SW 1271 (cell line): ENCODE measurements at regions not wholly inside any gene's neighbourhood (a gene's known extent, or its start where the extent isn't known, plus 50 kb on each side); places are given as distances from the start of the nearest gene placed in this dataset.
"Not testable (repeated sequence)": the region's sequence is repeated elsewhere in the genome, so short reads cannot be mapped to it uniquely, and the experiment has no call there.

Experiments used
- DNase-seq, 2 experiments: peaks; one replicate each; lab custom pipeline; 2025; lab: John Stamatoyannopoulos, UW

GRCh38 chr5:23977997-23978396 lies 470.6 kb downstream of the PRDM9 start:
- no peak for DNase-seq

GRCh38 chr5:23991406-23991805 lies 484.0 kb downstream of the PRDM9 start:
- DNase-seq: no peak

DNA sequence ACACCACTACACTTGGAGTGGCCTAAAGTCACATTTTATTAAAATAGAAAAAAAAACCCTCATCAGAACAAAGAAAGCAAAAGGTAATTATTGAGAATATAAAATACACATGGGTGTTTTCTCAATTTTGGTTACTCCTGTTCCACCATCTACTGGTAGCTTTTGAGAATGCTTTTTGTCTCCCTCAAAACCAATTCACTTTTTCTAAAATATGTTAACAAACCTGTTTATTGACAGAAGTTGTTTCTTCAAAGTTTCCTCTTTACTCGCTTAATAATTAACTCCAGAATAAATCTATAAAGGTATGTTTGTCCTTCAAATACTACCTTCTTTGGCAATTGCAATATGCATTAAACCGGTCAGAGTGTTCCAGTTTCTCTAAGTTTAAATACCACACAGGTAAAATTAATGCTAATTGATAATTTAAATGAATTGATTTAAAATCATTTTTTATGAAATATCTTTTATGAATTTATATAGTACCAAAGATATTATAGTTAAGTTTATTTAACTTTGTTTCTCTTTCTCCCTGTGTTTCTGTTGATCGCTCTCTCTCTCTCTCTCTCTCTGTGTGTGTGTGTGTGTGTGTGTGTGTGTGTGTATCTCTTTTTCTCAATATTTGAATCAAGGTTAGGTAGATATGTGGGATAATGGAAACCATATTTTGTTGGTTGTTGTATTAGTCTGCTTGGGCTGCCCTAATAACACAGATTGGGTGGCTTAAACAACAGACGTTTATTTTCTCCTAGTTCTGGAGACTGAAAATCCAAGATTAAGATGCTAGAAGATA lies 487.4 kb downstream of the PRDM9 start:
- DNase-seq: no peak

- DNase-seq: no peak
Observed at GRCh38 chr5:23996525-23996924, 489.1 kb downstream of the PRDM9 start.

DNA sequence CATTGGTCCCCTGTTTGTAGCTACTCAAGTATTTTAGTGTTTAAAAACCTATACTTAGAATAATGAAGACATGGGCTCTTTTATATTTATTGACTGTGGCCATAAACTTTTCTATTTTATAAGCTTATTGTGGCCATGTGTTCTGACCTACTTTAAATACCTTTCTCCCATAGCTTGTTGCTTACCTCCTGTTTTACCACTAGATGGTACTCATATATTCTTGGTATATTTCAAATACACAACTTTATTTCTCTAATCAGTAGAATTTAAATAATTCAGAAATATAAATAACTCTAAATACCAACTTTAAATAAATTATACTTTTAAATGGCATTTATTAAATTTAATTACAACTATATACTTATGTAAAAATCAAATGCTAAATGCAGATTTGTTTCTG lies 498.0 kb downstream of the PRDM9 start:
- DNase-seq: peak in 1 of 2 experiments; percentile 4

- not testable (repeated sequence) for DNase-seq
Observed at GRCh38 chr5:24017710-24018109, 510.3 kb downstream of the PRDM9 start.

DNA sequence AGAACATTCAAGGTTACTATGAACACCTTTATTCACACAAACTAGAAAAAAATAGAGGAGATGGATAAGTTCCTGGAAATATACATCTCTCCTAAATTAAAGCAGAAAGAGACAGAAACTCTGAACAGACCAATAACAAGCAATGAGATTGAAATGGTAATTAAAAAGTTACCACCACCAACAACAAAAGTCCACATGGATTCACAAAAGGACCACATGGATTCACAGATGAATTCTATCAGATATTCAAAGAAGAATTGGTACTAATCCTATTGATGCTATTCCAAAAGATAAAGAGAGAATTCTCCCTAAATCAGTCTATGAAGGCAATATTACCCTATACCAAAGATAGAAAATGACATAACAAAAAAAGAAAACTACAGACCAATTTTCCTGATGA lies 518.9 kb downstream of the PRDM9 start:
- no peak for DNase-seq

DNA sequence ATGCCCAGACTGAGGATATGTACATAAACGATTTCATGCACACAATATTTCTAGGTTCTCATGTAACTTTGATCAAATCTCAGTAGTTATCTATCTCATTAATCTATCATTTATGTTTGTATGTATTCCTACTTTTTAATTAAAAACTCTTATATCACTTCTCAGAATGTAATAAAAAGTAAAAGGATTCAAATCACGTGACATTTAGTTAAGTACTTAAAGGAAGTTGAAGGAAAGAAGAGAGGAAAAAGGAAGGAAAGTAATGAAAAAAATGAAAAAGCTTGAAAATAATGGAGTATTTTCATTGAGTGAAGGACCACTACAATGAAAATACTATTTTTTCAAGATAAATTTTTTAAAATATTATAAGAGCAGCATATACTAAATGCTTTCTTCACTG lies 535.3 kb downstream of the PRDM9 start:
- no peak for DNase-seq

GRCh38 chr5:24045046-24045445 lies 537.6 kb downstream of the PRDM9 start:
- DNase-seq: no peak

- DNase-seq: no peak
Observed at GRCh38 chr5:24053737-24054136, 546.3 kb downstream of the PRDM9 start.

- no peak for DNase-seq
Observed at GRCh38 chr5:24059006-24059405, 551.6 kb downstream of the PRDM9 start.

- DNase-seq: no peak
Observed at GRCh38 chr5:24059716-24060115, 552.3 kb downstream of the PRDM9 start.

- no peak for DNase-seq
Observed at GRCh38 chr5:24065779-24066178, 558.4 kb downstream of the PRDM9 start.

GRCh38 chr5:24067208-24067607 lies 559.8 kb downstream of the PRDM9 start:
- DNase-seq: no peak

DNA sequence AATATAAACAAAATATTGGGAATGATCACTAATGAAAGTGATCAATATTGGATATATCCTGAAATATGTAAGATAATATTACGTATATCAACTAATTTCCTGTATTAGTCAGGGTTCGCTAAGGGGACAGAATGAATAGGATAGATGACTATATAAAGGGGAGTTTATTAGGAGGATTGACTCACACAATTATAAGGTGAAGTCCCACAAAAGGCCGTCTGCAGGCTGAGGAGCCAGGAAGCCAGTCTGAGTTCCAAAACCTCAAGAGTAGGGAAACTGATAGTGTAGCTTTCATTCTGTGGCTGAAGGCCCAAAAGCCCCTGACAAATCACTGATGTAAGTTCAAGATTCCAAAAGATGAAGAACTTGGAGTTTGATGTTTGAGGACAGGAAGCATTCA lies 561.1 kb downstream of the PRDM9 start:
- DNase-seq: no peak

DNA sequence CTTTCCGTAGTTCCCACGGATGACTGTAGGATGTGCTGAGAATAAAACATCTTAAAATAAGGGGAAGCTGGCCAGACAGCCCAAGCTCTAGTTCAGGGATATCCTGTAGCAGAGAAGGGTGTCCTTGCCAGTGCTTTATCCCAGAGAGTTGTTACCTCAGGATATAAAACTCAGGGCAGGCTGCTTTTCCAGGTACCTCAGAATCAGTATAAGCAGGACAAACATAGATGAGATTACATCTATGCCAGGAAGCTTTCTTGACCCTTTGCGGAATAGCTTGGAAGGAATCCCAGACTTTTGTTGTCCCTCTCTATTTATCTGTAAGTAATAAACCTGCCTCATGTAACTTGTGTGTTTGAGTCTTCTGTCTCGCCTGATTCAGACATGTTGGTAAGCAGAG lies 565.7 kb downstream of the PRDM9 start:
- DNase-seq: no peak

DNA sequence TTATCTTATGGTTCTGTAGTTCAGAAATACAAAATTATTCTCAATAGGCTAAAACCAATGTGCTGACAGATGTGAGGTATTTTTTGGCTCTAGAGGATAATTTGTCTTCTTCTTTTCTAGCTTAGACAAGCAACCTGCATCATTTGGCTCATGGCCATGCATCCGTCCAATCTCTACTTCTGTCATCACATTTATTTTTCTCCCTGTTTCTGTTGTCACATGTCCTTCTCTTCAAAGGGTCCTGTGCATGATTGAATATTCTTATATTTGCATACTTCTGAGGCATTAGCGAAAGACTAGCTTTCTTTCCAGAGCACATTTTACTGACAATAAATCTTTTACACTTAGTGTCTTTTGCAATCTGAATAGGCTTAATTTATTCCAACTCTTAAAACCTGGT lies 564.7 kb downstream of the CDH10 start:
- no peak for DNase-seq

DNA sequence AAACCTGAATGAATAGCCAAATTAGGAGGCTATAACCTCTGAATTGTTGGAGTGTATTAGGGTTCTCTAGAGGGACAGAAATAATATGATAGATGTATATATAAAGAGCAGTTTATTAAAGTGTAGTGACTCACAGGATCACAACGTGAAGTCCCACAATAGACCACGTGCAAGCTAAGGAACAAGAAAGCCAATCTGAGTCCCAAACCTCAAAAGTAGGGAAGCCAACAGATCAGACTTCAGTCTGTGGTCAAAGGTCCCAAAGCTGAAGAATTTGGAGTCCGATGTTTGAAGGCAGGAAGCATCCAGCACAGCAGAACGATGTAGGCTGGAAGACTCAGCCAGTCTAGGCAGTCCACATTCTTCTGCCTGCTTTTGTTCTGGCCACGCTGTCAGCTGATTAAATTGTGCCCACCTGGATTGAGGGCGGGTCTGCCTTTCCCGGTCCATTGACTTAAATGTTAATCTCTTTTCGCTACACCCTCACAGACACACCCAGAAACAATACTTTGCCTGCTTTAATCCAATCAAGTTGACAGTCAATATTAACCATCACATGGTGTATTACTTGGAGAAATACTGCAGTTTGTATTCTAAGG lies 550.6 kb downstream of the CDH10 start:
- no peak for DNase-seq

DNA sequence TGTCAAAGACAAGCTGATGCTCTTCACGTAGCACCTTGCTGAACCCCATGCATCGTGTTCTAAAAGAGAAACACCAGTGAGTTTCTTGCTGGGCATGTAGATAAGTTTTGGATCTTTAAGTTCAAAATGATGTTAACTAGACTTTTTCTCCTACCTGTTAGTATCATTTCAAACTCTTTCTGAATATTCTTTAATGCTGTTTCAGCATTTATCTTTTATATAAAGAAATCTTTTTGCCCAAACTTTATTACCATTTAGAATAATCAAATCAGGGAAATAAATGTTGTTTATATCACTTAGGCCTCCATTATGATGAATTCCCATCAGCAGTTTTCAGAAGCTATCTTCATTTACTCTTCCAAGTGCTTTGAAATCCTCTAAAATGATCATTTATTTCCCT lies 542.8 kb downstream of the CDH10 start:
- DNase-seq: no peak

- DNase-seq: no peak
Observed at GRCh38 chr5:24103451-24104023, 541.2 kb downstream of the CDH10 start.

DNA sequence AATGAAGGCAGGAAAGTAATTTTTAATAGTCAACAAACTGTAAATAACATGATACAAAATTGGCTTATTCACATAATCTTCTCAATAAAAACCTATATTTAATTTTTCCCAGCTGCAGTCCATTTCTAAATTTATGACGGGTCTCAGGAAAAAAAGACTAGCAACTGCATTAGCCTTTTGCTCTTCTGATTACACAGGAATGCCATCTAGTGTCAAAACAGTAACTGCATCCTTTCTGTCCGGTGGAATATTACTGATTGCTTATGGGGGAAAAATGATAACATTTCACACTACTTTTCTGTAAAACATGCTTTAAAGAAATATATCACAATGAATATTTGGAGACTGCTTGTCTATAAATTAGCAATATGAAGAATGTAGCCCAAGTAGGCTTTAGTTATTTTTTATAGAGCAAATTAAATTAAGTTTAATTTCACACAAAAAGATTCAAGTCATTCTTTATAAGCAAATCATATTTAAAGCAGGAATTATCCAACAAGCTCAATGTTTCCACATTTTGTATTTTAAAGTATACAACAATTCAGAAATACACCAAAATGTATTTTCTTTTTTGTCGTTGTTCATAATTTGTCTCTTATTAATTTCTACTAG lies 534.7 kb downstream of the CDH10 start:
- DNase-seq: peak; percentile 15 to 60

GRCh38 chr5:24112420-24112819 lies 532.4 kb downstream of the CDH10 start:
- DNase-seq: no peak

DNA sequence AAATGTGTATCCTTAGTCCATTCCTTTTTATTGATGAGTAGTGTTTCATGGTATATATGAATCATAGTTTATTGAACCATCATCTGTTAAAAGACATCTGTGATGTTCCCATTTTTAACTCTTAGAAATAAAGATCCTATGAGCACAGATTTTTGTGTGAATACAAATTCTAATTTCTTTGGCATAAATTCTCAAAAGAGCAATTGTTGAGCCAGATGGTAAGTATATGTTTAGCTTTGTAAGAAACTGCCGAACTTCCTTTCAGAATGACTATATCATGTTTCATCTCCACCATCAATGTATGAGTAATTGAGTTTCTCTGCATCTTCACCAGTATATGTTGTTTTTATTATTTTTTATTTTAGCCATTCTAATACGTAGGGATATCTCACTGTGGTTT lies 526.4 kb downstream of the CDH10 start:
- DNase-seq: no peak
